ENCODE measurements at regions not wholly inside any gene's neighbourhood (a gene's known extent, or its start where the extent isn't known, plus 50 kb on each side); places are given as distances from the start of the nearest gene placed in this dataset.
A peak's percentile ranks its signal among the peaks of the same experiment; 100 is the strongest.

GRCh38 chr16:9206156-9206555 lies 114.7 kb downstream of the HAPSTR1 start:
- no peaks in the 10 kb centered on the region for H3K27me3 ChIP-seq (ENCODE audit: control insufficient read depth, insufficient read depth, low read length)
- Mint-ChIP-seq H3K4me3 (no peak overlapping the region), H3K36me3 (no peaks in the 10 kb centered on the region), H3K4me1 (no peaks in the 10 kb centered on the region), H3K9me3 (peaks cover 0 to 1% (median 0%) of the 10 kb centered on the region in 7 donors), H3K27me3 (peaks cover 7% of the 10 kb centered on the region), H3K27ac (no peak overlapping the region)
- ATAC-seq (ENCODE audit: low read depth in 2 of 2), result no peak
- H3K36me3 ChIP-seq (ENCODE audit: control insufficient read depth, insufficient read depth, low read length), result no peaks in the 10 kb centered on the region
- DNase-seq, result no peak
- H3K4me3 ChIP-seq (ENCODE audit: low read depth, low read length), result no peak overlapping the region
- H3K27ac ChIP-seq (ENCODE audit: insufficient read depth, low read length, poor library complexity, severe bottlenecking), result no peak overlapping the region
- H3K9me3 ChIP-seq (ENCODE audit: control insufficient read depth in 2 of 2, low read length in 2 of 2), result no peaks in the 10 kb centered on the region
- H3K4me1 ChIP-seq (ENCODE audit: control insufficient read depth, insufficient read depth, low read length, poor library complexity, severe bottlenecking), result no peaks in the 10 kb centered on the region

- no peak overlapping the region for H3K27ac ChIP-seq (ENCODE audit: insufficient read depth, low read length, poor library complexity, severe bottlenecking)
- H3K4me1 Mint-ChIP-seq, result no peaks in the 10 kb centered on the region
- no peaks in the 10 kb centered on the region for H3K9me3 ChIP-seq (ENCODE audit: control insufficient read depth in 2 of 2, low read length in 2 of 2)
- ATAC-seq (ENCODE audit: low read depth in 2 of 2) (no peak), DNase-seq (no peak)
- H3K4me1 ChIP-seq (ENCODE audit: control insufficient read depth, insufficient read depth, low read length, poor library complexity, severe bottlenecking), result no peaks in the 10 kb centered on the region
- H3K4me3 ChIP-seq (ENCODE audit: low read depth, low read length), result no peak overlapping the region
- no peaks in the 10 kb centered on the region for H3K36me3 ChIP-seq (ENCODE audit: control insufficient read depth, insufficient read depth, low read length)
- no peaks in the 10 kb centered on the region for H3K27me3 ChIP-seq (ENCODE audit: control insufficient read depth, insufficient read depth, low read length)
- H3K27ac Mint-ChIP-seq, result no peak overlapping the region
- H3K4me3 Mint-ChIP-seq, result no peak overlapping the region
- no peaks in the 10 kb centered on the region for H3K9me3 Mint-ChIP-seq
- peaks cover 7% of the 10 kb centered on the region for H3K27me3 Mint-ChIP-seq
- H3K36me3 Mint-ChIP-seq, result no peaks in the 10 kb centered on the region
Observed at GRCh38 chr16:9212621-9213020, 121.2 kb downstream of the HAPSTR1 start.

GRCh38 chr16:9219813-9220212 lies 128.4 kb downstream of the HAPSTR1 start:
- H3K27me3 ChIP-seq (ENCODE audit: control insufficient read depth, insufficient read depth, low read length), result no peaks in the 10 kb centered on the region
- H3K4me1 ChIP-seq (ENCODE audit: control insufficient read depth, insufficient read depth, low read length, poor library complexity, severe bottlenecking), result no peaks in the 10 kb centered on the region
- no peaks in the 10 kb centered on the region for H3K36me3 ChIP-seq (ENCODE audit: control insufficient read depth, insufficient read depth, low read length)
- peak overlapping the region in 1 of 3 donors; percentile 57 for H3K27ac Mint-ChIP-seq
- H3K27ac ChIP-seq (ENCODE audit: insufficient read depth, low read length, poor library complexity, severe bottlenecking), result no peak overlapping the region
- H3K4me3 ChIP-seq (ENCODE audit: low read depth, low read length), result no peak overlapping the region
- no peaks in the 10 kb centered on the region for H3K36me3 Mint-ChIP-seq
- H3K4me3 Mint-ChIP-seq, result no peak overlapping the region
- no peak for DNase-seq
- ATAC-seq (ENCODE audit: low read depth in 2 of 2), result no peak
- no peaks in the 10 kb centered on the region for H3K9me3 ChIP-seq (ENCODE audit: control insufficient read depth in 2 of 2, low read length in 2 of 2)
- H3K4me1 Mint-ChIP-seq, result no peaks in the 10 kb centered on the region
- H3K27me3 Mint-ChIP-seq, result no peaks in the 10 kb centered on the region
- H3K9me3 Mint-ChIP-seq, result peaks cover 0 to 4% (median 0%) of the 10 kb centered on the region in 7 donors

- DNase-seq, result peak in 1 of 3 donors; percentile 8
- no peak overlapping the region for H3K4me3 ChIP-seq (ENCODE audit: low read depth, low read length)
- no peaks in the 10 kb centered on the region for H3K36me3 ChIP-seq (ENCODE audit: control insufficient read depth, insufficient read depth, low read length)
- H3K36me3 Mint-ChIP-seq, result no peaks in the 10 kb centered on the region
- no peak overlapping the region for H3K4me3 Mint-ChIP-seq
- no peak overlapping the region for H3K27ac ChIP-seq (ENCODE audit: insufficient read depth, low read length, poor library complexity, severe bottlenecking)
- no peaks in the 10 kb centered on the region for H3K27me3 ChIP-seq (ENCODE audit: control insufficient read depth, insufficient read depth, low read length)
- no peaks in the 10 kb centered on the region for H3K4me1 Mint-ChIP-seq
- no peaks in the 10 kb centered on the region for H3K9me3 ChIP-seq (ENCODE audit: control insufficient read depth in 2 of 2, low read length in 2 of 2)
- peaks cover 0 to 5% (median 0%) of the 10 kb centered on the region in 7 donors for H3K9me3 Mint-ChIP-seq
- ATAC-seq (ENCODE audit: low read depth in 2 of 2), result no peak
- peaks cover 5% of the 10 kb centered on the region for H3K27me3 Mint-ChIP-seq
- no peaks in the 10 kb centered on the region for H3K4me1 ChIP-seq (ENCODE audit: control insufficient read depth, insufficient read depth, low read length, poor library complexity, severe bottlenecking)
- H3K27ac Mint-ChIP-seq, result no peak overlapping the region
Observed at GRCh38 chr16:9225527-9226316, 134.3 kb downstream of the HAPSTR1 start.

GRCh38 chr16:9226924-9227323 lies 135.5 kb downstream of the HAPSTR1 start:
- Histone ChIP-seq H3K4me3 (ENCODE audit: low read depth, low read length) (no peak overlapping the region), H3K9me3 (ENCODE audit: control insufficient read depth in 2 of 2, low read length in 2 of 2) (no peaks in the 10 kb centered on the region), H3K27ac (ENCODE audit: insufficient read depth, low read length, poor library complexity, severe bottlenecking) (no peak overlapping the region), H3K36me3 (ENCODE audit: control insufficient read depth, insufficient read depth, low read length) (no peaks in the 10 kb centered on the region), H3K27me3 (ENCODE audit: control insufficient read depth, insufficient read depth, low read length) (no peaks in the 10 kb centered on the region), H3K4me1 (ENCODE audit: control insufficient read depth, insufficient read depth, low read length, poor library complexity, severe bottlenecking) (no peaks in the 10 kb centered on the region)
- no peaks in the 10 kb centered on the region for H3K36me3 Mint-ChIP-seq
- H3K27me3 Mint-ChIP-seq, result peaks cover 5% of the 10 kb centered on the region
- no peak overlapping the region for H3K27ac Mint-ChIP-seq
- no peak overlapping the region for H3K4me3 Mint-ChIP-seq
- DNase-seq, result no peak
- H3K4me1 Mint-ChIP-seq, result no peaks in the 10 kb centered on the region
- ATAC-seq (ENCODE audit: low read depth in 2 of 2), result no peak
- peaks cover 0 to 5% (median 0%) of the 10 kb centered on the region in 7 donors for H3K9me3 Mint-ChIP-seq

GRCh38 chr16:9231039-9231438 lies 139.6 kb downstream of the HAPSTR1 start:
- Histone ChIP-seq H3K4me3 (ENCODE audit: low read depth, low read length) (no peak overlapping the region), H3K27me3 (ENCODE audit: control insufficient read depth, insufficient read depth, low read length) (no peaks in the 10 kb centered on the region), H3K4me1 (ENCODE audit: control insufficient read depth, insufficient read depth, low read length, poor library complexity, severe bottlenecking) (no peaks in the 10 kb centered on the region), H3K27ac (ENCODE audit: insufficient read depth, low read length, poor library complexity, severe bottlenecking) (no peak overlapping the region), H3K36me3 (ENCODE audit: control insufficient read depth, insufficient read depth, low read length) (no peaks in the 10 kb centered on the region), H3K9me3 (ENCODE audit: control insufficient read depth in 2 of 2, low read length in 2 of 2) (no peaks in the 10 kb centered on the region)
- Mint-ChIP-seq H3K27ac (no peak overlapping the region), H3K9me3 (peaks cover 0 to 4% (median 0%) of the 10 kb centered on the region in 7 donors), H3K4me3 (no peak overlapping the region), H3K27me3 (peaks cover 5% of the 10 kb centered on the region), H3K4me1 (no peaks in the 10 kb centered on the region), H3K36me3 (no peaks in the 10 kb centered on the region)
- DNase-seq (no peak), ATAC-seq (ENCODE audit: low read depth in 2 of 2) (no peak)

- no peaks in the 10 kb centered on the region for H3K9me3 ChIP-seq (ENCODE audit: control insufficient read depth in 2 of 2, low read length in 2 of 2)
Observed at GRCh38 chr16:9232102-9232770, 140.8 kb downstream of the HAPSTR1 start.

GRCh38 chr16:9235867-9236266 lies 144.4 kb downstream of the HAPSTR1 start:
- Histone ChIP-seq H3K36me3 (ENCODE audit: control insufficient read depth, insufficient read depth, low read length) (no peaks in the 10 kb centered on the region), H3K27me3 (ENCODE audit: control insufficient read depth, insufficient read depth, low read length) (no peaks in the 10 kb centered on the region), H3K9me3 (ENCODE audit: control insufficient read depth in 2 of 2, low read length in 2 of 2) (no peaks in the 10 kb centered on the region), H3K27ac (ENCODE audit: insufficient read depth, low read length, poor library complexity, severe bottlenecking) (no peak overlapping the region), H3K4me3 (ENCODE audit: low read depth, low read length) (no peak overlapping the region), H3K4me1 (ENCODE audit: control insufficient read depth, insufficient read depth, low read length, poor library complexity, severe bottlenecking) (no peaks in the 10 kb centered on the region)
- no peak overlapping the region for H3K4me3 Mint-ChIP-seq
- no peak for DNase-seq
- no peaks in the 10 kb centered on the region for H3K4me1 Mint-ChIP-seq
- H3K36me3 Mint-ChIP-seq, result no peaks in the 10 kb centered on the region
- H3K9me3 Mint-ChIP-seq, result peaks cover 0 to 4% (median 0%) of the 10 kb centered on the region in 7 donors
- ATAC-seq (ENCODE audit: low read depth in 2 of 2), result no peak
- no peak overlapping the region for H3K27ac Mint-ChIP-seq
- H3K27me3 Mint-ChIP-seq, result no peaks in the 10 kb centered on the region

More at GRCh38 chr16:9232102-9232770, 140.8 kb downstream of the HAPSTR1 start:
- H3K27ac Mint-ChIP-seq, result no peak overlapping the region
- no peaks in the 10 kb centered on the region for H3K36me3 Mint-ChIP-seq
- H3K4me3 Mint-ChIP-seq, result no peak overlapping the region
- ATAC-seq (ENCODE audit: low read depth in 2 of 2) (no peak), DNase-seq (no peak)
- no peaks in the 10 kb centered on the region for H3K4me1 Mint-ChIP-seq
- H3K36me3 ChIP-seq (ENCODE audit: control insufficient read depth, insufficient read depth, low read length), result no peaks in the 10 kb centered on the region
- H3K9me3 Mint-ChIP-seq, result peaks cover 0 to 4% (median 0%) of the 10 kb centered on the region in 7 donors
- no peak overlapping the region for H3K4me3 ChIP-seq (ENCODE audit: low read depth, low read length)
- no peaks in the 10 kb centered on the region for H3K27me3 ChIP-seq (ENCODE audit: control insufficient read depth, insufficient read depth, low read length)
- no peak overlapping the region for H3K27ac ChIP-seq (ENCODE audit: insufficient read depth, low read length, poor library complexity, severe bottlenecking)
- no peaks in the 10 kb centered on the region for H3K4me1 ChIP-seq (ENCODE audit: control insufficient read depth, insufficient read depth, low read length, poor library complexity, severe bottlenecking)
- peaks cover 5% of the 10 kb centered on the region for H3K27me3 Mint-ChIP-seq
